Liver (tissue), 8 donors: ENCODE measurements at regions not wholly inside any gene's neighbourhood (a gene's known extent, or its start where the extent isn't known, plus 50 kb on each side); places are given as distances from the start of the nearest gene placed in this dataset.
"Not testable (repeated sequence)": the region's sequence is repeated elsewhere in the genome, so short reads cannot be mapped to it uniquely, and the experiment has no call there.

Source experiments
- DNase-seq: peaks from one replicate; pipeline ENCODE4 v3.0.0-alpha.2; 2017; ENCODE audit warnings: low spot score
- H3K27ac ChIP-seq, 2 donors: one replicate each; pipeline ENCODE4 v1.7.0; 2013; ENCODE audit warnings: inconsistent platforms in 2 of 2, low read length in 2 of 2, control low read depth in 1 of 2, low read depth in 1 of 2, mild to moderate bottlenecking in 1 of 2
- H3K27me3 ChIP-seq, 4 donors: one replicate each; pipeline versions ENCODE4 v1.6.1 to v1.7.0; 2013; ENCODE audit warnings: low read length in 3 of 4, inconsistent platforms in 1 of 4, mild to moderate bottlenecking in 1 of 4, moderate library complexity in 1 of 4; ENCODE audit not compliant: control insufficient read depth in 4 of 4, insufficient read depth in 4 of 4
- H3K36me3 ChIP-seq, 4 donors: one replicate each; pipeline versions ENCODE4 v1.6.1 to v1.7.0; 2013; ENCODE audit warnings: low read length in 3 of 4, mild to moderate bottlenecking in 3 of 4, low read depth in 1 of 4, moderate library complexity in 1 of 4; ENCODE audit not compliant: control insufficient read depth in 4 of 4, insufficient read depth in 3 of 4
- H3K4me1 ChIP-seq, 4 donors: one replicate each; pipeline versions ENCODE4 v1.6.1 to v1.7.0; 2013; ENCODE audit warnings: low read length in 3 of 4, mild to moderate bottlenecking in 3 of 4, moderate library complexity in 1 of 4; ENCODE audit not compliant: control insufficient read depth in 4 of 4, insufficient read depth in 4 of 4
- H3K4me3 ChIP-seq, 3 donors: one replicate each; pipeline versions ENCODE4 v1.6.1 to v1.7.0; 2013; ENCODE audit warnings: low read length in 3 of 3, control low read depth in 1 of 3, low read depth in 1 of 3, mild to moderate bottlenecking in 1 of 3
- H3K9ac ChIP-seq, 2 donors: one replicate each; pipeline ENCODE4 v1.7.0; 2013; ENCODE audit warnings: low read length in 2 of 2, mild to moderate bottlenecking in 2 of 2, moderate library complexity in 2 of 2, control low read depth in 1 of 2, low read depth in 1 of 2
- H3K9me3 ChIP-seq, 4 donors: one replicate each; pipeline versions ENCODE4 v1.6.1 to v1.7.0; 2013; ENCODE audit warnings: low read length in 3 of 4; ENCODE audit not compliant: control insufficient read depth in 4 of 4
- ATF3 ChIP-seq: IDR thresholded peaks from 2 replicates; pipeline ENCODE4 v1.6.1; 2016; ENCODE audit warnings: antibody characterized with exemption
- CTCF ChIP-seq: fragments of 150-350 bp; IDR thresholded peaks from 2 replicates; pipeline ENCODE4 v1.5.1; 2017; ENCODE audit warnings: improper control_type of control experiment, low read depth, low read length; ENCODE audit not compliant: missing input control
- EGR1 ChIP-seq, 2 donors: IDR thresholded peaks; 2 replicates each; pipeline ENCODE4 v1.6.1; 2016 to 2018; ENCODE audit warnings: antibody characterized with exemption in 2 of 2, low read depth in 2 of 2
- FOXA1 ChIP-seq: IDR thresholded peaks from 2 replicates; pipeline ENCODE4 v1.6.1; 2016; ENCODE audit warnings: antibody characterized with exemption
- FOXA2 ChIP-seq: IDR thresholded peaks from 2 replicates; pipeline ENCODE4 v1.6.1; 2016; ENCODE audit warnings: antibody characterized with exemption
- GABPA ChIP-seq, 2 donors: IDR thresholded peaks in 1 of 2; conservative IDR thresholded peaks in 1 of 2; 2 replicates each; pipeline ENCODE4 v1.6.1; 2016; ENCODE audit warnings: antibody characterized with exemption in 2 of 2, mild to moderate bottlenecking in 1 of 2, moderate library complexity in 1 of 2
- HNF4A ChIP-seq, 2 donors: conservative IDR thresholded peaks; 2 replicates each; pipeline ENCODE4 v1.6.1; 2016; ENCODE audit warnings: antibody characterized with exemption in 2 of 2, mild to moderate bottlenecking in 2 of 2
- HNF4G ChIP-seq: IDR thresholded peaks from 2 replicates; pipeline ENCODE4 v1.6.1; 2016; ENCODE audit warnings: antibody characterized with exemption
- JUND ChIP-seq, 2 donors: IDR thresholded peaks; 2 replicates each; pipeline ENCODE4 v1.6.1; 2016; ENCODE audit warnings: antibody characterized with exemption in 2 of 2
- NR2F2 ChIP-seq: IDR thresholded peaks from 2 replicates; pipeline ENCODE4 v1.6.1; 2016; ENCODE audit warnings: antibody characterized with exemption
- RAD21 ChIP-seq, 2 donors: IDR thresholded peaks; 2 replicates each; pipeline ENCODE4 v1.6.1; 2016; ENCODE audit warnings: antibody characterized with exemption in 2 of 2, mild to moderate bottlenecking in 2 of 2
- RXRA ChIP-seq, 2 donors: IDR thresholded peaks; 2 replicates each; pipeline ENCODE4 v1.6.1; 2017 to 2018; ENCODE audit warnings: antibody characterized with exemption in 2 of 2, mild to moderate bottlenecking in 1 of 2
- SP1 ChIP-seq: IDR thresholded peaks from 2 replicates; pipeline ENCODE4 v1.6.1; 2018; ENCODE audit warnings: antibody characterized with exemption, mild to moderate bottlenecking
- YY1 ChIP-seq: IDR thresholded peaks from 2 replicates; pipeline ENCODE4 v1.6.1; 2016; ENCODE audit warnings: antibody characterized with exemption, mild to moderate bottlenecking
- ZBTB33 ChIP-seq: IDR thresholded peaks from 2 replicates; pipeline ENCODE4 v1.6.1; 2016; ENCODE audit warnings: antibody characterized with exemption
- WGBS: extraction: QIAGEN DNeasy Blood & Tissue Kit; methylation state at CpG from one replicate; pipeline ENCODE4 v1.1.7; 2013; 5-methylcytosine and 5-hydroxymethylcytosine counted together
- TF ChIP-seq, protein P1 (sequence below): IDR thresholded peaks from 2 replicates; pipeline ENCODE4 v1.6.1; 2016; ENCODE audit warnings: antibody characterized with exemption, mild to moderate bottlenecking
- TF ChIP-seq, protein P2 (sequence below): IDR thresholded peaks from 2 replicates; pipeline ENCODE4 v1.6.1; 2016; ENCODE audit warnings: antibody characterized with exemption
- donor health status: healthy.
- donor health status: healthy.
- donor health status: healthy.
- donor health status: healthy.
- donor health status: healthy.

DNA sequence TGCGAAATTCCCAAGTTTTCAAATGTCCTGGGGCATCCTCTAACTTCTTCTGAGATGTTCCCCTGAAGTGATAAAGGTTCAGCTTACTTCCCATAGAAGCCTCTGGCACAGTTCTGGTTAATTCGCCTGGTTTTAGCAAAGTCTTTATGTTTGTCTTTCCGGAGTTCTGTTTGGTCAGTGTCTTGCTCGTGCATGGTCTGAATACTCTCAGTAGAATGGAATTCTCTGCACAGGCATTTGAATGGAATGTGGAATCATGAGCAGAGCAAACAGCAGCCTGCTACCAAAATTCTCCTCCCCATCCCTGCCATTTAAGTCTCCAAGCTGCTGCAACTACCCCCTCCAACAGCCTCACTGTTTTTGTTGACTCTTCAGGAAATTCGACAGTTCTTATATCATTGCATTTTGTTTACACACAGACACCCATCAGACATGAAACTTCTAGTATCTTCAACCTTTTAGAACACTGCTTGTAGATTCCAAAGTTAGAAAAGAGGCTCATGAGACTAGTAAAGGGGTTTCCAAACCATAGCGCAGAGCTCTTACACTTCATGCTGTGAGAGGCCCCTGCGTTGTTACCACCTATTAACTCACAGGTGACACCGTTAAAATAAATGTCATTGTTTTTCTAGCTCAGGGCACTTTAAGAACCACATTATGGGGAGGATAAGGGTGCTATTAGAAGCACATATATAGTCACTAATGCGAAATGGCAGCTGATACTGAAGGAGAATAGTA lies 129.7 kb downstream of the PLCE1 start (continued):
- TF ChIP-seq ATF3 (no peak), YY1 (no peak), FOXA1 (no peak), RAD21 (IDR thresholded peaks at IDR 0.05) (no peak), SP1 (no peak), HNF4G (no peak), ZBTB33 (no peak)

DNA sequence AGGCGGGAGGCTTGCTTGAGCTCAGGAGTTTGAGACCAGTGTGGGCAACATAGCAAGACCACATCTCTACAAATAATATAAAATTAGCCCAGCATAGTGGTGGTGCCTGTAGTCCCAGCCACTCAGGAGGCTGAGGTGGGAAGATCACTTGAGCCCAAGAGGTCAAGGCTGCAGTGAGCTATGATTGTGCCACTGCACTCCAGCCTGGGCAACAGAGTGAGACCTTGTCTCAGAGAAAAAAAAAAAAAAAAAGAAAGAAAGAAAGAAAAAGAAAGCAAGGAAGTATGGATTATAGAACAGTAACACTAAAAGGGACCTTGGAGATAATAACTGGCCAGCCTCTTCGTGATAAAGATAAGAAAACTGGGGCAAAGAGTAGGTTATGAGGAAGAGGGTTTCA lies 130.4 kb downstream of the PLCE1 start:
- not testable (repeated sequence) for H3K4me3 ChIP-seq, H3K36me3 ChIP-seq, H3K9me3 ChIP-seq, H3K4me1 ChIP-seq, DNase-seq, H3K9ac ChIP-seq, H3K27ac ChIP-seq, H3K27me3 ChIP-seq
- 68% methylated on average over 2 of the region's 2 CpGs for WGBS

GRCh38 chr10:94125268-94125667 lies 131.5 kb downstream of the PLCE1 start:
- WGBS, result 93% methylated on average over 8 of the region's 8 CpGs
- not testable (repeated sequence) for H3K36me3 ChIP-seq, H3K27me3 ChIP-seq, DNase-seq, H3K4me1 ChIP-seq, H3K9ac ChIP-seq, H3K4me3 ChIP-seq, H3K9me3 ChIP-seq, H3K27ac ChIP-seq

DNA sequence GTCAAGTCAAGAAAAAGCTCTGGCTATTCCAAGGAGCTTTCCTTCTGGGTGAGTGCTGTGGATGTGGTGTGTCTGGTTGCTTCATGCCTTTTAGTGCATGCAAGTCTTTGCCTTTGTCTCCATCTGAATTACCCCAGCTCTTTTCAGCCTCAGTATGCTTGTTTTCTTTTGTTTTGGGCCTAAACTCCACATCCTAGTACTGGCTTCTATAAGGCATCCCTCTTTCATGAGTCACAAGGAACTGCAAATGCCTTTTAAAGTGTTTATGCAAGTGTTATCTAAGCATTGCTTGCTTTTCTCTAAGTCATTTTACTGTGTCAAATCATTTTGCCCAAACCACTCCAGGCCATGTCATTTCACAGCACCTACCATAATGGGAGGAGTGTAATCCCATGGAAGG lies 132.1 kb downstream of the PLCE1 start:
- Histone ChIP-seq H3K27ac (no peak overlapping the region), H3K9me3 (no peaks in the 10 kb centered on the region), H3K9ac (no peak overlapping the region), H3K4me3 (no peak overlapping the region), H3K27me3 (no peaks in the 10 kb centered on the region), H3K36me3 (no peaks in the 10 kb centered on the region), H3K4me1 (no peaks in the 10 kb centered on the region)
- DNase-seq, result no peak
- TF ChIP-seq NR2F2, result no peak
- no peak for TF ChIP-seq RXRA (IDR thresholded peaks at IDR 0.05)
- no peak for TF ChIP-seq EGR1 (IDR thresholded peaks at IDR 0.05; ENCODE audit: low read depth in 2 of 2)
- TF ChIP-seq FOXA2, result no peak
- no peak for TF ChIP-seq ZBTB33
- TF ChIP-seq CTCF, result no peak
- no peak for TF ChIP-seq HNF4A (conservative IDR thresholded peaks at IDR 0.05)
- TF ChIP-seq SP1, result no peak
- TF ChIP-seq HNF4G, result no peak
- TF ChIP-seq RAD21 (IDR thresholded peaks at IDR 0.05), result no peak
- TF ChIP-seq GABPA (IDR thresholded peaks at IDR 0.05 in 1 of 2, conservative IDR thresholded peaks at IDR 0.05 in 1 of 2), result no peak
- TF ChIP-seq, protein P1, sequence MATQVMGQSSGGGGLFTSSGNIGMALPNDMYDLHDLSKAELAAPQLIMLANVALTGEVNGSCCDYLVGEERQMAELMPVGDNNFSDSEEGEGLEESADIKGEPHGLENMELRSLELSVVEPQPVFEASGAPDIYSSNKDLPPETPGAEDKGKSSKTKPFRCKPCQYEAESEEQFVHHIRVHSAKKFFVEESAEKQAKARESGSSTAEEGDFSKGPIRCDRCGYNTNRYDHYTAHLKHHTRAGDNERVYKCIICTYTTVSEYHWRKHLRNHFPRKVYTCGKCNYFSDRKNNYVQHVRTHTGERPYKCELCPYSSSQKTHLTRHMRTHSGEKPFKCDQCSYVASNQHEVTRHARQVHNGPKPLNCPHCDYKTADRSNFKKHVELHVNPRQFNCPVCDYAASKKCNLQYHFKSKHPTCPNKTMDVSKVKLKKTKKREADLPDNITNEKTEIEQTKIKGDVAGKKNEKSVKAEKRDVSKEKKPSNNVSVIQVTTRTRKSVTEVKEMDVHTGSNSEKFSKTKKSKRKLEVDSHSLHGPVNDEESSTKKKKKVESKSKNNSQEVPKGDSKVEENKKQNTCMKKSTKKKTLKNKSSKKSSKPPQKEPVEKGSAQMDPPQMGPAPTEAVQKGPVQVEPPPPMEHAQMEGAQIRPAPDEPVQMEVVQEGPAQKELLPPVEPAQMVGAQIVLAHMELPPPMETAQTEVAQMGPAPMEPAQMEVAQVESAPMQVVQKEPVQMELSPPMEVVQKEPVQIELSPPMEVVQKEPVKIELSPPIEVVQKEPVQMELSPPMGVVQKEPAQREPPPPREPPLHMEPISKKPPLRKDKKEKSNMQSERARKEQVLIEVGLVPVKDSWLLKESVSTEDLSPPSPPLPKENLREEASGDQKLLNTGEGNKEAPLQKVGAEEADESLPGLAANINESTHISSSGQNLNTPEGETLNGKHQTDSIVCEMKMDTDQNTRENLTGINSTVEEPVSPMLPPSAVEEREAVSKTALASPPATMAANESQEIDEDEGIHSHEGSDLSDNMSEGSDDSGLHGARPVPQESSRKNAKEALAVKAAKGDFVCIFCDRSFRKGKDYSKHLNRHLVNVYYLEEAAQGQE, result no peak
- TF ChIP-seq YY1, result no peak
- TF ChIP-seq, protein P2, sequence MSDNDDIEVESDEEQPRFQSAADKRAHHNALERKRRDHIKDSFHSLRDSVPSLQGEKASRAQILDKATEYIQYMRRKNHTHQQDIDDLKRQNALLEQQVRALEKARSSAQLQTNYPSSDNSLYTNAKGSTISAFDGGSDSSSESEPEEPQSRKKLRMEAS, result no peak
- TF ChIP-seq JUND (IDR thresholded peaks at IDR 0.05), result no peak
